GM12892 (cell line): ENCODE measurements at regions not wholly inside any gene's neighbourhood (a gene's known extent, or its start where the extent isn't known, plus 50 kb on each side); places are given as distances from the start of the nearest gene placed in this dataset.

Source experiments
- DNase-seq: peaks from one replicate; pipeline ENCODE4 v3.0.0; 2011; ENCODE audit not compliant: insufficient read length
- FAIRE-seq: peaks from 2 replicates; lab custom pipeline; 2011; peaks lifted over from hg19 to GRCh38; lab: Jason Lieb, UNC
- POLR2A ChIP-seq: IDR thresholded peaks from 2 replicates; pipeline ENCODE4 v1.6.1; 2011; ENCODE audit warnings: low read depth, low read length, control low read depth
- POLR2AphosphoS5 ChIP-seq: IDR thresholded peaks from 2 replicates; pipeline ENCODE4 v1.6.1; 2011; ENCODE audit warnings: low read depth, low read length, control low read depth
- TAF1 ChIP-seq: IDR thresholded peaks from 2 replicates; pipeline ENCODE4 v1.6.1; 2011; ENCODE audit warnings: low read depth, mild to moderate bottlenecking, control low read depth, low read length, borderline replicate concordance

- FAIRE-seq (no peak), DNase-seq (no peak)
- TF ChIP-seq TAF1 (no peak), POLR2AphosphoS5 (no peak), POLR2A (no peak)
Measured at GRCh38 chr13:47679401-47679800, 321.7 kb downstream of the SUCLA2 start.

- FAIRE-seq (no peak), DNase-seq (no peak)
- TF ChIP-seq TAF1 (no peak), POLR2A (no peak), POLR2AphosphoS5 (no peak)
Measured at GRCh38 chr13:47678201-47678968, 322.7 kb downstream of the SUCLA2 start.

GRCh38 chr13:47675871-47676270 is 325.2 kb downstream of the SUCLA2 start:
- TF ChIP-seq TAF1, result no peak
- no peak for TF ChIP-seq POLR2AphosphoS5
- no peak for TF ChIP-seq POLR2A
- no peak for FAIRE-seq
- no peak for DNase-seq

- DNase-seq, result no peak
- TF ChIP-seq POLR2AphosphoS5, result no peak
- FAIRE-seq, result no peak
Measured at GRCh38 chr13:47673009-47673850, 327.8 kb downstream of the SUCLA2 start.

GRCh38 chr13:47672245-47673008 is 328.6 kb downstream of the SUCLA2 start:
- TF ChIP-seq TAF1 (no peak), POLR2AphosphoS5 (no peak), POLR2A (no peak)
- no peak for DNase-seq
- FAIRE-seq, result no peak

GRCh38 chr13:47671776-47672175 is 329.3 kb downstream of the SUCLA2 start:
- no peak for FAIRE-seq
- TF ChIP-seq POLR2A (no peak), POLR2AphosphoS5 (no peak), TAF1 (no peak)
- DNase-seq, result no peak

- DNase-seq, result no peak
- no peak for TF ChIP-seq POLR2A
- TF ChIP-seq TAF1, result no peak
- TF ChIP-seq POLR2AphosphoS5, result no peak
- FAIRE-seq, result no peak
Measured at GRCh38 chr13:47665043-47665442, 336.0 kb downstream of the SUCLA2 start.

GRCh38 chr13:47661076-47661475 is 340.0 kb downstream of the SUCLA2 start:
- FAIRE-seq, result no peak
- no peak for DNase-seq
- no peak for TF ChIP-seq POLR2A
- TF ChIP-seq TAF1, result no peak
- no peak for TF ChIP-seq POLR2AphosphoS5

GRCh38 chr13:47656651-47657050 is 344.4 kb downstream of the SUCLA2 start:
- FAIRE-seq (no peak), DNase-seq (no peak)
- no peak for TF ChIP-seq POLR2AphosphoS5
- TF ChIP-seq POLR2A, result no peak
- TF ChIP-seq TAF1, result no peak

- TF ChIP-seq POLR2AphosphoS5 (no peak), TAF1 (no peak), POLR2A (no peak)
- FAIRE-seq, result no peak
Measured at GRCh38 chr13:47650209-47650608, 350.9 kb downstream of the SUCLA2 start.

GRCh38 chr13:47647001-47647400 is 354.1 kb downstream of the SUCLA2 start:
- TF ChIP-seq POLR2A, result no peak
- TF ChIP-seq POLR2AphosphoS5, result no peak
- no peak for TF ChIP-seq TAF1
- FAIRE-seq (no peak), DNase-seq (no peak)

More at GRCh38 chr13:47650209-47650608, 350.9 kb downstream of the SUCLA2 start:
- no peak for DNase-seq

GRCh38 chr13:47646298-47646697 is 354.8 kb downstream of the SUCLA2 start:
- no peak for TF ChIP-seq POLR2AphosphoS5
- no peak for TF ChIP-seq TAF1
- no peak for TF ChIP-seq POLR2A
- no peak for FAIRE-seq

More at GRCh38 chr13:47646298-47646697, 354.8 kb downstream of the SUCLA2 start:
- DNase-seq, result no peak
